ENCODE measurements at regions not wholly inside any gene's neighbourhood (a gene's known extent, or its start where the extent isn't known, plus 50 kb on each side); places are given as distances from the start of the nearest gene placed in this dataset.

- no peaks in the 10 kb centered on the region for H3K36me3 ChIP-seq
- no peak for TF ChIP-seq POLR2A (IDR thresholded peaks at IDR 0.05)
- no peak for DNase-seq
- H3K9me3 ChIP-seq = no peaks in the 10 kb centered on the region
- intact Hi-C loops (cut with DNase I) = no loop called here
- H3K27ac ChIP-seq = no peak overlapping the region
- no peaks in the 10 kb centered on the region for H3K27me3 ChIP-seq
- peak overlapping the region in 1 of 4 donors; percentile 19 for H3K4me3 ChIP-seq
- peaks cover 0 to 11% (median 0%) of the 10 kb centered on the region in 3 donors for H3K4me1 ChIP-seq
- WGBS, 2 donors = 55 to 65% methylated on average over 8 of the region's 8 CpGs
These were observed 330.9 kb downstream of the CHRM3 start for GRCh38 chr1:239717097-239717917.

GRCh38 chr1:239717918-239718184 lies 331.5 kb downstream of the CHRM3 start:
- H3K36me3 ChIP-seq = no peaks in the 10 kb centered on the region
- H3K27me3 ChIP-seq = no peaks in the 10 kb centered on the region
- H3K4me3 ChIP-seq = peak overlapping the region in 1 of 4 donors; percentile 19
- WGBS, 2 donors = 25 to 43% methylated on average over 1 of the region's 1 CpG
- intact Hi-C loops (cut with DNase I) = no loop called here
- no peak overlapping the region for H3K27ac ChIP-seq
- no peaks in the 10 kb centered on the region for H3K9me3 ChIP-seq
- H3K4me1 ChIP-seq = peaks cover 0 to 16% (median 0%) of the 10 kb centered on the region in 3 donors
- TF ChIP-seq POLR2A (IDR thresholded peaks at IDR 0.05) (no peak), CTCF (IDR thresholded peaks at IDR 0.05) (no peak)
- no peak for DNase-seq

GRCh38 chr1:239718571-239718970 lies 332.2 kb downstream of the CHRM3 start:
- intact Hi-C loops (cut with DNase I) = no loop called here
- Histone ChIP-seq H3K36me3 (no peaks in the 10 kb centered on the region), H3K9me3 (no peaks in the 10 kb centered on the region), H3K4me1 (peaks cover 0 to 20% (median 0%) of the 10 kb centered on the region in 3 donors), H3K27me3 (no peaks in the 10 kb centered on the region), H3K27ac (peak overlapping the region in 1 of 4 donors; percentile 48), H3K4me3 (peak overlapping the region in 1 of 4 donors; percentile 13)
- TF ChIP-seq CTCF (IDR thresholded peaks at IDR 0.05) (no peak), POLR2A (IDR thresholded peaks at IDR 0.05) (no peak)
- 61 to 77% methylated on average over 1 of the region's 1 CpG for WGBS, 2 donors
- no peak for DNase-seq

GRCh38 chr1:239718997-239719628 lies 332.7 kb downstream of the CHRM3 start:
- no peak for DNase-seq
- WGBS, 2 donors = 65 to 73% methylated on average over 6 of the region's 6 CpGs
- peak overlapping the region in 1 of 4 donors; percentile 15 for H3K4me3 ChIP-seq

GRCh38 chr1:239719642-239720258 lies 333.4 kb downstream of the CHRM3 start:
- H3K36me3 ChIP-seq = no peaks in the 10 kb centered on the region
- H3K27ac ChIP-seq = peak overlapping the region in 2 of 4 donors; percentile 2 to 48
- no peaks in the 10 kb centered on the region for H3K9me3 ChIP-seq
- H3K4me1 ChIP-seq = peaks cover 0 to 20% (median 0%) of the 10 kb centered on the region in 3 donors
- intact Hi-C loops (cut with DNase I) = no loop called here
- no peaks in the 10 kb centered on the region for H3K27me3 ChIP-seq
- TF ChIP-seq POLR2A (IDR thresholded peaks at IDR 0.05) (peak in 1 of 4 donors; percentile 29), CTCF (IDR thresholded peaks at IDR 0.05) (no peak)
- H3K4me3 ChIP-seq = peak overlapping the region in 2 of 4 donors; percentile 2 to 41
- 56 to 59% methylated on average over 11 of the region's 11 CpGs for WGBS, 2 donors
- no peak for DNase-seq

More at GRCh38 chr1:239718997-239719628, 332.7 kb downstream of the CHRM3 start:
- intact Hi-C loops (cut with DNase I) = no loop called here
- Histone ChIP-seq H3K27ac (peak overlapping the region in 2 of 4 donors; percentile 2 to 48), H3K9me3 (no peaks in the 10 kb centered on the region), H3K27me3 (no peaks in the 10 kb centered on the region), H3K4me1 (peaks cover 0 to 20% (median 0%) of the 10 kb centered on the region in 3 donors), H3K36me3 (no peaks in the 10 kb centered on the region)
- TF ChIP-seq CTCF (IDR thresholded peaks at IDR 0.05) (no peak), POLR2A (IDR thresholded peaks at IDR 0.05) (no peak)

All from esophagus squamous epithelium (tissue), 5 donors.